ENCODE measurements at regions not wholly inside any gene's neighbourhood (a gene's known extent, or its start where the extent isn't known, plus 50 kb on each side); places are given as distances from the start of the nearest gene placed in this dataset.
A peak's percentile ranks its signal among the peaks of the same experiment; 100 is the strongest.
"Not testable (repeated sequence)": the region's sequence is repeated elsewhere in the genome, so short reads cannot be mapped to it uniquely, and the experiment has no call there.

DNA sequence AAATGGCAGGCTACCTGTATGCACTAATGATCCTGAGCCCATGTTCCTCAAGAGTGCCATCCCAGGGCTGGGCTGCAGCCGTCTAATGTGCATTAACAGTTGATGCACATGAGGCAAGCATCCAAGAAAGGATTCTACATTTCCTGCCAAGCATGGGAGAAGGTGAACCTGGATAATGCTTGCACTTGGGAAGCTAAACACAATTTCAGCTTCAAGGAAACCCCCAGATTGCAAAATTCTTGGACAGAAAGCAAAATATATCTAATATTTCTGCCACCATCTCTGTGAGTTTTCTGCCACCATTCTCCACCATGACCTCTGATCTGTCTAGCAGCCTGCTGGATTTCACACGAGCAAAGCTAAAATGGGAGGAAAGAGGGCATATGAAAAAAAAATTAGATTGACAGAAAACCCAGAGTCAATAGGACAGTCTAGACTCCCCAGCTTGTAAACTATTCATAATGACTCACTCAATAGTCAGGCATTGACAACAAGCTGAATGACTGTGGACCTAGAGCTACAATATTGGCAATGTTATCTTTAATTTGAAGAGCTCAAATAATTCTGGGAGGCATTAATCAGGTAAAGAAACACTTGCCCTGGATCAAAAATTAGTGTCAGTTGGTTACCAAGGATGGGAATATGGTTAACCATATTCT, 91.9 kb upstream of the BCL2L14 start:
- DNase-seq (ENCODE audit: low read depth in 1 of 2, low spot score in 1 of 2) = no peak

GRCh38 chr12:11980115-11980514, 90.6 kb upstream of the BCL2L14 start:
- DNase-seq (ENCODE audit: low read depth in 1 of 2, low spot score in 1 of 2) = no peak

DNA sequence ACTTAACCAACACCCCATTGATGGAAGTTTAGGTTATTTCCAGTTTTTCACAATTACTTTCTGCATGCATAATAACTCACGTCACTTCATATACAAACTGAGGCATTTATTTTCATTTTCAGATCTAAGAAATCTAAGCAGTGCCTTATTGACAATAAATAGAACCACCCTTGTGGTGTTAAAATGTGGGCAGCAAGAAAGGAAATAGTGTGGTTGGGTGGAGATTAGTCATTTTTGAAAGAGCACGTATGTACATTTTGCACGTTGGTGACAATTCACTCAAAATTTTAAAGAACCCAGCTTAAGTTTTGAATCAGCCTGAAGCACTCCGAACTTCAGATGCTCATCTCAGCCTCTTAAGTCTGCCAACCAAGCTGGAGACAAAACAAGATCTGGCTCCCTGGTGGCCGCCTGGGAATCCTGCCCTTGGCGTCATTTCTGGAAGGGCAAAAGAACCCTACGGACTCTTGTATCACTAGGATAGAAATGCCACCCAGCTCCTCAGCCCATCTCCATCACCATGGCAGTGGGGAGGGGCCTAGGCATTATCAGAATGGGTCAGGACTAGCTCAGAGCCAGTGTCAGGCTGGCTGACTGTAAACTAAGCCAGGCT, 89.5 kb upstream of the BCL2L14 start:
- DNase-seq (ENCODE audit: low read depth in 1 of 2, low spot score in 1 of 2) = peak in 1 of 2 donors; percentile 26

GRCh38 chr12:11984417-11984816, 86.3 kb upstream of the BCL2L14 start:
- no peak for DNase-seq (ENCODE audit: low read depth in 1 of 2, low spot score in 1 of 2)

DNA sequence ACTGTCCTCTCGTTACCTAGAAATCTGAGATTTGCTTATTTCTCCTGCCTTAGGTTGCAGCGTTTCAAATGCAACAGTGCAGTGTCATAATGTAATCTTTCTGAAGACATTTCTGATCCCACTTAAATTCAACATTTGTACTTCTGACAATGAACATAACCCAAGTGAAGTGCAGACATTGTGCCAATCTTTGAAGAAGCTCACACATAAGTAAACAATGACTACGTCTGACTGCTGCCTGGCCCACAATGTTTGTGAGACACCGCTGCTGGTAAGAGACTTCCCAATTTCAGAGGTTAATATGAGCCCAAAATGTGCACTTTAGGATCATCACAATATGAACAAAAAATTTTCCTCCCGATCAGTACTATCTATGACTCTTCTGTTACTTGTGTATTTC, 84.6 kb upstream of the BCL2L14 start:
- DNase-seq (ENCODE audit: low read depth in 1 of 2, low spot score in 1 of 2) = no peak

DNA sequence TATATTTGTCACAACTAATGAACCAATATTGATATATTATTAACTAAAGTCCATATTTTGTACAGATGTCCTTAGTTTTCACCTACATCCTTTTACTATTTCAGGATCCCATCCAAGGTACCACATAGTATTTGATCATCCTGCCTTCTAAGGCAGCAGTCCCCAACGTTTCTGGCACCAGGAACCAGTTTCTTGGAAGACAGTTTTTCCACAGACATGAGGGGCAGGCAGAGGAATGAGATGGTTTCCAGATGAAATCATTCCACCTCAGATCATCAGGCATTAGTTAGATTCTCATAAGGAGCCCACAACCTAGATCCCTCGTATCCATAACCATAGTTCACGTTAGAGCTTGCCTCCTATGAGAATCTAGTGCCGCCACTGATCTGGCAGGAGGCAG, 82.8 kb upstream of the BCL2L14 start:
- no peak for DNase-seq (ENCODE audit: low read depth in 1 of 2, low spot score in 1 of 2)

GRCh38 chr12:11991604-11992003, 79.1 kb upstream of the BCL2L14 start:
- DNase-seq (ENCODE audit: low read depth in 1 of 2, low spot score in 1 of 2) = no peak

GRCh38 chr12:11992515-11992914, 78.2 kb upstream of the BCL2L14 start:
- DNase-seq (ENCODE audit: low read depth in 1 of 2, low spot score in 1 of 2) = no peak

GRCh38 chr12:11998307-11998943, 72.3 kb upstream of the BCL2L14 start:
- DNase-seq (ENCODE audit: low read depth in 1 of 2, low spot score in 1 of 2) = not testable (repeated sequence)

- DNase-seq (ENCODE audit: low read depth in 1 of 2, low spot score in 1 of 2) = no peak
Measured at GRCh38 chr12:11998944-11999315, 71.8 kb upstream of the BCL2L14 start.

- DNase-seq (ENCODE audit: low read depth in 1 of 2, low spot score in 1 of 2) = no peak
Measured at GRCh38 chr12:12003609-12004008, 67.1 kb upstream of the BCL2L14 start.

GRCh38 chr12:12004524-12004923, 66.2 kb upstream of the BCL2L14 start:
- DNase-seq (ENCODE audit: low read depth in 1 of 2, low spot score in 1 of 2) = no peak

GRCh38 chr12:12007001-12007712, 63.6 kb upstream of the BCL2L14 start:
- DNase-seq (ENCODE audit: low read depth in 1 of 2, low spot score in 1 of 2) = peak in 1 of 2 donors; percentile 65

DNA sequence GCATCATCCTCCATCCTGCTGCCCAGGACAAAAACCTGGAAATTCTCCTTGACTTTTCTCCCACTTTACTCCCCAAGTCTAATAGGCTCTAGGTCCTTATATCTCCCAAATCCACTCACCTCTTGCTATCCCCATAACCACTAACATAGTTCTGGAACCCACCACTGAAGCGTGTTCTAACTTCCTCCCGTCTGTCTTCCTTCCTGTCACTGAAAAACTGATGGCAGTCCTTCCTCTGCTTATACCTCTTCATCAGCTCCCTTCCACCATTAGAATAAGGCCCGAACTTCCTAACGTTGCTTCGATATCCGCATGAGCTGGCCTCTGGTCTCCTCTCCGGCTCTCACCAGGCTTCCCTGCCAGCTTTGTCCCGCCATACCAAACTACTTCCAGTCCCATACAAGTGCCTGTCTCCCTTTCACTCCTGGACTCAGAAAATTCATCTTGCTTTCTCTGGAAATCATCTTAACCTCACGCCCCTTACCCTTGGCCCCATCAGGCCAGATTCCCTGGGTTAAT, 63.0 kb upstream of the BCL2L14 start:
- DNase-seq (ENCODE audit: low read depth in 1 of 2, low spot score in 1 of 2) = no peak

DNA sequence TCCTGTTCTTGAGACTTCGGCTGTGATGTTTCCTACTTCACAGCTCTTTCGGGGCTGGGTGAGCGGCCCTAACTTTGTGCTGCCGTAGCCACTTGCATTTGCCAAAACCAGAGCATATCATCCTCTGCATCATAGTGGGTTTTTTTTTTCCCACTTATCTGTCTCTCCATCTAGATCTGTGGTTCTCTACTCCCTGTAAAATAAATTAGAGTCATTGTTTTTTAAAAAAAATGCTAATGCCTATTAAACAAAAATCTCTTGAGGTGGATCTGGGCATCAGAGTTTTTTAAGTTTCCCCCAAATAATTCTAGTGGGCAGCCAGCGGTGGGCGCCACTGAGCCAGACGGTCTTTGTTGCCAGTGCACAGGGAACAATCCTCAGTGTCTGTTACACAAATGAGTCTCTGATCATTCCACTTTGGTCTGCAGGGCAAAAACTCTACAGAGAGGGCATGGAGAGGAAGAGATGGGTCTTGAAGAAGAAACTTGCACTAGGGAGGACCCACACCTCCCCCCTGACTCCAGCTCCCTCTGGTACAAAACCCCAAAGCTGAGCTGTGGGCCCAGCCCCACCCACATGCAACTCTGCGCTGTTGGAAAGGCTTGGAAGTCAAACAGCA, 62.4 kb upstream of the BCL2L14 start:
- DNase-seq (ENCODE audit: low read depth in 1 of 2, low spot score in 1 of 2) = no peak

- peak in 1 of 2 donors; percentile 45 for DNase-seq (ENCODE audit: low read depth in 1 of 2, low spot score in 1 of 2)
Measured at GRCh38 chr12:12008931-12009611, 61.7 kb upstream of the BCL2L14 start.

DNA sequence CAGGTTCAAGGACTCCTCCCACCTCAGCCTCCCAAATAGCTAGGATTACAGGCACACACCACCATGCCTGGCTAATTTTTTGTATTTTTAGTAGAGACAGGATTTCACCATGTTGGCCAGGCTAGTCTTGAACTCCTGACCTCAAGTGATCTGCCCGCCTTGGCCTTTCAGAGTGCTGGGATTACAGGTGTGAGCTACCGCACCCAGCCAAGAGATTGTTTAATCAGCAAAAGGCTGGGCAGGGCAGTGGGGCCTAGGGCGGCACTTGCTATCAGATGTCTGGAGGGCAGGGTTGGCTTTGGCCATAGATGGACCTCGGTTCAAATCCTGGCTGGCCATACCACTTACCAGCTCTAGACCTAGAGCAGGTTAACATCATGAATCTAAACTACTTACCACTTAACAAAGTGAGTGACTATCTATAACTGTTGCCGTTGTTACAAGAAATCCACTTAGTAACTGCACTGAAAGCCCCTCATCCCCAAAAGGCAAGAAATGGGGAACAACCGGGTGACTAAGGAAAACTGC, 60.9 kb upstream of the BCL2L14 start:
- DNase-seq (ENCODE audit: low read depth in 1 of 2, low spot score in 1 of 2) = not testable (repeated sequence)

GRCh38 chr12:12010277-12011039, 60.3 kb upstream of the BCL2L14 start:
- DNase-seq (ENCODE audit: low read depth in 1 of 2, low spot score in 1 of 2) = peak in 1 of 2 donors; percentile 44

- no peak for DNase-seq (ENCODE audit: low read depth in 1 of 2, low spot score in 1 of 2)
Measured at GRCh38 chr12:12011880-12012260, 58.9 kb upstream of the BCL2L14 start.
